AG09319 (cell line): ENCODE measurements at regions not wholly inside any gene's neighbourhood (a gene's known extent, or its start where the extent isn't known, plus 50 kb on each side); places are given as distances from the start of the nearest gene placed in this dataset.
"Not testable (repeated sequence)": the region's sequence is repeated elsewhere in the genome, so short reads cannot be mapped to it uniquely, and the experiment has no call there.

Source experiments
- DNase-seq: peaks from one replicate; pipeline ENCODE4 v3.0.0-alpha.2; 2010; ENCODE audit warnings: low read depth; ENCODE audit errors: extremely low read depth
- TF ChIP-seq, protein P1 (sequence below): IDR thresholded peaks from 2 replicates; pipeline ENCODE4 v1.5.1; 2011; ENCODE audit warnings: low read depth, mild to moderate bottlenecking, inconsistent platforms, low read length, moderate library complexity

GRCh38 chrX:114046695-114047279 is 537.1 kb upstream of the HTR2C start:
- TF ChIP-seq, protein P1, sequence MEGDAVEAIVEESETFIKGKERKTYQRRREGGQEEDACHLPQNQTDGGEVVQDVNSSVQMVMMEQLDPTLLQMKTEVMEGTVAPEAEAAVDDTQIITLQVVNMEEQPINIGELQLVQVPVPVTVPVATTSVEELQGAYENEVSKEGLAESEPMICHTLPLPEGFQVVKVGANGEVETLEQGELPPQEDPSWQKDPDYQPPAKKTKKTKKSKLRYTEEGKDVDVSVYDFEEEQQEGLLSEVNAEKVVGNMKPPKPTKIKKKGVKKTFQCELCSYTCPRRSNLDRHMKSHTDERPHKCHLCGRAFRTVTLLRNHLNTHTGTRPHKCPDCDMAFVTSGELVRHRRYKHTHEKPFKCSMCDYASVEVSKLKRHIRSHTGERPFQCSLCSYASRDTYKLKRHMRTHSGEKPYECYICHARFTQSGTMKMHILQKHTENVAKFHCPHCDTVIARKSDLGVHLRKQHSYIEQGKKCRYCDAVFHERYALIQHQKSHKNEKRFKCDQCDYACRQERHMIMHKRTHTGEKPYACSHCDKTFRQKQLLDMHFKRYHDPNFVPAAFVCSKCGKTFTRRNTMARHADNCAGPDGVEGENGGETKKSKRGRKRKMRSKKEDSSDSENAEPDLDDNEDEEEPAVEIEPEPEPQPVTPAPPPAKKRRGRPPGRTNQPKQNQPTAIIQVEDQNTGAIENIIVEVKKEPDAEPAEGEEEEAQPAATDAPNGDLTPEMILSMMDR, result no peak
- no peak for DNase-seq

DNA sequence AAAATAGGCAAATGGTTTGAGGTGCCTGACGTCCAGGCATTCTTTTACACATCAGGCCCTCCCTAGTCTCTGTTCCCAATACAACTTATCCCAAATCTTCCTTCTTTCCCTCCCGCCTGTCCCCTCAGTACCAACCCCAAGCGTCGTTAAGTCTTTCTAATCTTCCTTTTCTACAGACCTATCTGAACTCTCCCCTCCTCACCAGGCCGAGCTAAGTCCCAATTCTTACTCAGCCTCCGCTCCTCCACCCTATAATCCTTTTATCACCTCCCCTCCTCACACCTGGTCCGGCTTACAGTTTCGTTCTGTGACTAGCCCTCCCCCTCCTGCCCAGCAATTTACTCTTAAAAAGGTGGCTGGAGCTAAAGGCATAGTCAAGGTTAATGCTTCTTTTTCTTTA is 542.4 kb upstream of the HTR2C start:
- not testable (repeated sequence) for DNase-seq

- DNase-seq, result not testable (repeated sequence)
Observed at GRCh38 chrX:114040661-114041269, 543.1 kb upstream of the HTR2C start.

- not testable (repeated sequence) for DNase-seq
Observed at GRCh38 chrX:114040111-114040510, 543.8 kb upstream of the HTR2C start.

DNA sequence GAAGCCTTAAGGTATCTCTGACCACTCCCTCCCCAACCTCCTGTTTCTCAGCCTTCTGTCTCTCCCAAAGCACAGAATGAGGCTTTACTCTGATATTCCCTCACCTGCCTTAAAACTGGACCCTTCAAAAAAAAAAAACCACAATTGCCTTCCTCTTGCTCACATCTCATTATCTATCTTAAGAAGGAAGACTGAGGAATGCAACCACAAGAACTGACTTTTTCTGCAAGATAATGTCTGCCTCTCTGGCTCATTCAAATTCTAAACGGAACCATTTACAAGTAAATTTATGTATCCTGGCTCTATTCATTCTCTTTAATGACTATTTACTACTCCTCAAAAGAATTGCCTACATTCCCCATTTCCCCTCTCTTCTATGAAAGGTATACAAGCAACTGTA is 545.5 kb upstream of the HTR2C start:
- no peak for DNase-seq
- TF ChIP-seq, protein P1, result no peak

DNA sequence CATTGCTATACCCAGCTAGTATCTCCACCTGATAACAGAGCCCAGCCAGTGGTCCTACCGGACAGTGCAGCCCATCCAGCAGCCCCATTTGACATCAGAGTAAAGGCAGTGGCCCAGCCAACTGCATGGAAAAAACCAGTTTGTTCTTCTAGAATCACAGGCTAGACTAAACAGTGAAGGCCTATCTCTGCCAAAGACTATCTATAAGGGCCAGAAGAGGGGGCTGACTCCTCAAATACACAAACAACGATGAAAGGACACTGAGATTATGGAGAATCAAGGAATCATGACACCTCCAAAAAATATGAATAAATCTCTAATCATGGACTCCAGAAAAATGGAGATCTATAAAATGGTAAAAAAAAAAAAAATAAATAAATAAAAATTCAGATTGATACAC is 546.4 kb upstream of the HTR2C start:
- DNase-seq, result no peak

DNA sequence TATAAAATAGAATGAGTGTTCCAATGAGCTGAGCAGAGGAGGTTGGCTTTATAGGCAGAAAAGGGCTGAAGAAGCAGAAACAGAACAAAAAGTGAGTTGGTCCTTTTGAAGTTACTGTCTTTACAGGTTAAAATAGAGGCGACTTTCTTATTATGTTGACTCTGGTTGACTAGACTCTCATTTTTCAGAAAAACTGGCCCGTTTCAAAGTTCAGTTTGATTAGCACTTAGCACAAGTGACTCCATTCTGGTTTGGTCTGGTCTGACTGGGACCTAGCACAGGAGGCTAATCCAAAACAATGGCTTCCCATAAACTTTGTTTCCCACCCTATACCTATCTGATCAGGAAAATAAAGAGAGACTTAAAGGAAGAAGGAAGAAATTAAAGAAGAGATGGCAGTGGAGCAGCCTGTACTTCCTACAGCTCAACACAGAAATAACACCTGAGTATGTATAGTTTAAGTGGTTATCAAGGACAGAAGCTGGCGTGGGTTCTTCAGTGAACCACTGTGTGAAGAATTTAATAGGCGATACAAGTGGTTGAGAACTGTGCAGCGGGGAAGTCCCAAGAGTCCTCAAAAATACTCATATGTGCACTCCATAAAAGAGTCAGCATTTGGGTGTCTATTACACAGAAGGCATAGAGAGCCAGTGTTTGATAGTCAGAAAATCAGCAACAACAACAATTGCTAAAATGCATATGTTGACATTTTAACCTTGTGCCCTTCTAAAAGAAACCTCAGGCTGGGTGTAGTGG is 554.8 kb upstream of the HTR2C start:
- DNase-seq, result no peak
- TF ChIP-seq, protein P1, result no peak

More for the DNA sequence above, 546.4 kb upstream of the HTR2C start:
- TF ChIP-seq, protein P1, result no peak

DNA sequence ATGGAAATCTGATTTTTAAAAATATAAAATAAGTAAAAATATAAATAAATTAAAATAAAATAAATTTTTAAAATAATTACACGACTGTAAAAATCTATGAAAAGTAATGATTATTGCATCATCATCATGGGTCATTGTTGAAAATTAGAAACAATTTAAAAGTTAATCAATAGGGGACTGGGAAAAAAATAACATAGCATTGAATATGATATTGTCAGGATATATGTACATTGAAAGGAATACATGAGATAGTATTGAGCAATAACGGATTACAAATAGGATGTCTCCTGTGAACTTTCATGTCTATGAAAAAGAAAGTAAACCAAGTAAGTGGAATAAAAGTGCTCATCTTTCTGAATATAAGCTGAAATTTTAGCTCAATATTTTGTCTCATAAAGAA is 566.8 kb upstream of the HTR2C start:
- TF ChIP-seq, protein P1, result no peak

DNA sequence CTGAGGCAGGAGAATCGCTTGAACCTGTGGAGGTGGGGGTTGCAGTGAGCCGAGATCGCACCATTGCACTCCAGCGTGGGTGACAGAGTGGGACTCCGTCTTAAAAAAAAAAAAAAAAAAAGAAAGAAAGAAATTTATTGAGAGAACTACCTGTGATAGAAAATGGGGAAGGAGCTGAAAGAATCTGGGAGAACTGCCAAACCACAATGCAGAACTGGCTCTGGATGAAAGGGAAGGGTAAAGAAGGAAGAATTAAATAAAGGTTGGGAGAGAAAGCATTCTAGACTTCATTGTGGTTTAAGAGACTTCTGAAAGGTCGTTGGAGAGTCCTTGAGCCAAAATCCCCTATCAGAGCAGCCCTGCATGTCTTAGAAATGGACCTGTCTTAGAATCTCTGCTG is 567.9 kb upstream of the HTR2C start:
- no peak for DNase-seq
- TF ChIP-seq, protein P1, result no peak

More for the DNA sequence above, 566.8 kb upstream of the HTR2C start:
- no peak for DNase-seq
